ENCODE measurements at regions not wholly inside any gene's neighbourhood (a gene's known extent, or its start where the extent isn't known, plus 50 kb on each side); places are given as distances from the start of the nearest gene placed in this dataset.

DNA sequence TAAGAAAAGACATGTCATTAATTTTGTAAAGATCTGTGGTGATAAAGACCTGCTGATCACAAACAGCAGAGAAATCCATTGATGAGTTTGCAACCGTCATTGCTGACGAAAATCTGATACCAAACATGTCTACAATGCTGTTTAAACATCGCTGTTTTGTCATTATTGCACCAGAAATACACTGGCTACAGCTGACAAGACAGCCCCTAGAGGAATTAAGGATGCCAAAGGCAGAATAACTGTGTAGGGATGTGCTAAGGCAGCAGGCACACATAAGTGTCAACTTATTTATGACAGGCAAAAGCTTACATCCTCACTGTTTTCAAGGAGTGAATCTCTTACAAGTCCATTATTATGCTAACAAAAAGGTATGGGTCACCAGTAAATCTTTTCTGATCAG is 439.3 kb downstream of the TLE1 start (continued):
- TF ChIP-seq, protein P1, sequence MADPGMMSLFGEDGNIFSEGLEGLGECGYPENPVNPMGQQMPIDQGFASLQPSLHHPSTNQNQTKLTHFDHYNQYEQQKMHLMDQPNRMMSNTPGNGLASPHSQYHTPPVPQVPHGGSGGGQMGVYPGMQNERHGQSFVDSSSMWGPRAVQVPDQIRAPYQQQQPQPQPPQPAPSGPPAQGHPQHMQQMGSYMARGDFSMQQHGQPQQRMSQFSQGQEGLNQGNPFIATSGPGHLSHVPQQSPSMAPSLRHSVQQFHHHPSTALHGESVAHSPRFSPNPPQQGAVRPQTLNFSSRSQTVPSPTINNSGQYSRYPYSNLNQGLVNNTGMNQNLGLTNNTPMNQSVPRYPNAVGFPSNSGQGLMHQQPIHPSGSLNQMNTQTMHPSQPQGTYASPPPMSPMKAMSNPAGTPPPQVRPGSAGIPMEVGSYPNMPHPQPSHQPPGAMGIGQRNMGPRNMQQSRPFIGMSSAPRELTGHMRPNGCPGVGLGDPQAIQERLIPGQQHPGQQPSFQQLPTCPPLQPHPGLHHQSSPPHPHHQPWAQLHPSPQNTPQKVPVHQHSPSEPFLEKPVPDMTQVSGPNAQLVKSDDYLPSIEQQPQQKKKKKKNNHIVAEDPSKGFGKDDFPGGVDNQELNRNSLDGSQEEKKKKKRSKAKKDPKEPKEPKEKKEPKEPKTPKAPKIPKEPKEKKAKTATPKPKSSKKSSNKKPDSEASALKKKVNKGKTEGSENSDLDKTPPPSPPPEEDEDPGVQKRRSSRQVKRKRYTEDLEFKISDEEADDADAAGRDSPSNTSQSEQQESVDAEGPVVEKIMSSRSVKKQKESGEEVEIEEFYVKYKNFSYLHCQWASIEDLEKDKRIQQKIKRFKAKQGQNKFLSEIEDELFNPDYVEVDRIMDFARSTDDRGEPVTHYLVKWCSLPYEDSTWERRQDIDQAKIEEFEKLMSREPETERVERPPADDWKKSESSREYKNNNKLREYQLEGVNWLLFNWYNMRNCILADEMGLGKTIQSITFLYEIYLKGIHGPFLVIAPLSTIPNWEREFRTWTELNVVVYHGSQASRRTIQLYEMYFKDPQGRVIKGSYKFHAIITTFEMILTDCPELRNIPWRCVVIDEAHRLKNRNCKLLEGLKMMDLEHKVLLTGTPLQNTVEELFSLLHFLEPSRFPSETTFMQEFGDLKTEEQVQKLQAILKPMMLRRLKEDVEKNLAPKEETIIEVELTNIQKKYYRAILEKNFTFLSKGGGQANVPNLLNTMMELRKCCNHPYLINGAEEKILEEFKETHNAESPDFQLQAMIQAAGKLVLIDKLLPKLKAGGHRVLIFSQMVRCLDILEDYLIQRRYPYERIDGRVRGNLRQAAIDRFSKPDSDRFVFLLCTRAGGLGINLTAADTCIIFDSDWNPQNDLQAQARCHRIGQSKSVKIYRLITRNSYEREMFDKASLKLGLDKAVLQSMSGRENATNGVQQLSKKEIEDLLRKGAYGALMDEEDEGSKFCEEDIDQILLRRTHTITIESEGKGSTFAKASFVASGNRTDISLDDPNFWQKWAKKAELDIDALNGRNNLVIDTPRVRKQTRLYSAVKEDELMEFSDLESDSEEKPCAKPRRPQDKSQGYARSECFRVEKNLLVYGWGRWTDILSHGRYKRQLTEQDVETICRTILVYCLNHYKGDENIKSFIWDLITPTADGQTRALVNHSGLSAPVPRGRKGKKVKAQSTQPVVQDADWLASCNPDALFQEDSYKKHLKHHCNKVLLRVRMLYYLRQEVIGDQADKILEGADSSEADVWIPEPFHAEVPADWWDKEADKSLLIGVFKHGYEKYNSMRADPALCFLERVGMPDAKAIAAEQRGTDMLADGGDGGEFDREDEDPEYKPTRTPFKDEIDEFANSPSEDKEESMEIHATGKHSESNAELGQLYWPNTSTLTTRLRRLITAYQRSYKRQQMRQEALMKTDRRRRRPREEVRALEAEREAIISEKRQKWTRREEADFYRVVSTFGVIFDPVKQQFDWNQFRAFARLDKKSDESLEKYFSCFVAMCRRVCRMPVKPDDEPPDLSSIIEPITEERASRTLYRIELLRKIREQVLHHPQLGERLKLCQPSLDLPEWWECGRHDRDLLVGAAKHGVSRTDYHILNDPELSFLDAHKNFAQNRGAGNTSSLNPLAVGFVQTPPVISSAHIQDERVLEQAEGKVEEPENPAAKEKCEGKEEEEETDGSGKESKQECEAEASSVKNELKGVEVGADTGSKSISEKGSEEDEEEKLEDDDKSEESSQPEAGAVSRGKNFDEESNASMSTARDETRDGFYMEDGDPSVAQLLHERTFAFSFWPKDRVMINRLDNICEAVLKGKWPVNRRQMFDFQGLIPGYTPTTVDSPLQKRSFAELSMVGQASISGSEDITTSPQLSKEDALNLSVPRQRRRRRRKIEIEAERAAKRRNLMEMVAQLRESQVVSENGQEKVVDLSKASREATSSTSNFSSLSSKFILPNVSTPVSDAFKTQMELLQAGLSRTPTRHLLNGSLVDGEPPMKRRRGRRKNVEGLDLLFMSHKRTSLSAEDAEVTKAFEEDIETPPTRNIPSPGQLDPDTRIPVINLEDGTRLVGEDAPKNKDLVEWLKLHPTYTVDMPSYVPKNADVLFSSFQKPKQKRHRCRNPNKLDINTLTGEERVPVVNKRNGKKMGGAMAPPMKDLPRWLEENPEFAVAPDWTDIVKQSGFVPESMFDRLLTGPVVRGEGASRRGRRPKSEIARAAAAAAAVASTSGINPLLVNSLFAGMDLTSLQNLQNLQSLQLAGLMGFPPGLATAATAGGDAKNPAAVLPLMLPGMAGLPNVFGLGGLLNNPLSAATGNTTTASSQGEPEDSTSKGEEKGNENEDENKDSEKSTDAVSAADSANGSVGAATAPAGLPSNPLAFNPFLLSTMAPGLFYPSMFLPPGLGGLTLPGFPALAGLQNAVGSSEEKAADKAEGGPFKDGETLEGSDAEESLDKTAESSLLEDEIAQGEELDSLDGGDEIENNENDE (IDR thresholded peaks at IDR 0.05; ENCODE audit: insufficient replicate concordance, low read length), result no peak
- TF ChIP-seq HDAC2 (IDR thresholded peaks at IDR 0.05; ENCODE audit: borderline replicate concordance in 1 of 2, low read depth in 2 of 2, low read length in 2 of 2) (no peak), SP2 (IDR thresholded peaks at IDR 0.05; ENCODE audit: low read length) (no peak), KDM1A (IDR thresholded peaks at IDR 0.05; ENCODE audit: borderline replicate concordance, low read length) (no peak), BACH1 (IDR thresholded peaks at IDR 0.05; ENCODE audit: low read length) (no peak), NRF1 (IDR thresholded peaks at IDR 0.05; ENCODE audit: low read depth, low read length) (no peak), RXRA (IDR thresholded peaks at IDR 0.05; ENCODE audit: insufficient read depth, low read depth, low read length) (no peak), SUZ12 (IDR thresholded peaks at IDR 0.05; ENCODE audit: low read length) (no peak), TEAD4 (IDR thresholded peaks at IDR 0.05; ENCODE audit: low read depth, low read length) (no peak), SIX5 (IDR thresholded peaks at IDR 0.05; ENCODE audit: low read depth, low read length) (no peak)
